GM23248 (cell line): ENCODE measurements at regions not wholly inside any gene's neighbourhood (a gene's known extent, or its start where the extent isn't known, plus 50 kb on each side); places are given as distances from the start of the nearest gene placed in this dataset.

ENCODE experiments used
- DNase-seq: peaks from one replicate; pipeline ENCODE4 v3.0.0-alpha.2; 2015
- H2AFZ ChIP-seq: fragments of 200-600 bp; sonication (generic); 2 replicates; pipeline ENCODE4 v1.6.1; 2016; ENCODE audit warnings: antibody characterized with exemption
- H3F3A ChIP-seq: fragments of 200-600 bp; sonication (generic); 2 replicates; pipeline ENCODE4 v1.6.1; 2016; ENCODE audit warnings: mild to moderate bottlenecking, antibody characterized with exemption, mixed run types; ENCODE audit not compliant: insufficient read depth
- H3K27ac ChIP-seq: fragments of 200-600 bp; sonication (generic); 2 replicates; pipeline ENCODE4 v1.5.1; 2016; ENCODE audit warnings: mild to moderate bottlenecking
- H3K27me3 ChIP-seq: fragments of 200-600 bp; sonication (generic); replicated peaks from 2 replicates; pipeline ENCODE4 v1.6.1; 2016; ENCODE audit warnings: mild to moderate bottlenecking; ENCODE audit not compliant: insufficient read depth
- H3K36me3 ChIP-seq: fragments of 200-600 bp; sonication (generic); 2 replicates; pipeline ENCODE4 v1.6.1; 2016; ENCODE audit warnings: low read depth, mild to moderate bottlenecking
- H3K4me1 ChIP-seq: fragments of 200-600 bp; sonication (generic); 2 replicates; pipeline ENCODE4 v1.6.1; 2016; ENCODE audit warnings: mild to moderate bottlenecking; ENCODE audit not compliant: insufficient read depth
- H3K4me2 ChIP-seq: fragments of 200-600 bp; sonication (generic); one replicate; pipeline ENCODE4 v1.6.1; 2016; ENCODE audit warnings: mild to moderate bottlenecking; ENCODE audit not compliant: unreplicated experiment
- H3K4me3 ChIP-seq: fragments of 200-600 bp; sonication (generic); 2 replicates; pipeline ENCODE4 v1.5.1; 2016; ENCODE audit warnings: mild to moderate bottlenecking
- H3K79me2 ChIP-seq: fragments of 200-600 bp; sonication (generic); 2 replicates; pipeline ENCODE4 v1.6.1; 2016; ENCODE audit warnings: mild to moderate bottlenecking; ENCODE audit not compliant: insufficient read depth
- H3K9ac ChIP-seq: fragments of 200-600 bp; sonication (generic); 2 replicates; pipeline ENCODE4 v1.6.1; 2016; ENCODE audit warnings: mild to moderate bottlenecking
- H3K9me2 ChIP-seq: fragments of 200-600 bp; sonication (generic); 2 replicates; pipeline ENCODE4 v1.6.1; 2016; ENCODE audit warnings: mixed run types, mild to moderate bottlenecking, moderate library complexity; ENCODE audit not compliant: insufficient read depth
- H3K9me3 ChIP-seq: fragments of 200-600 bp; sonication (generic); one replicate; pipeline ENCODE4 v1.6.1; 2017; ENCODE audit warnings: low read depth
- H4K20me1 ChIP-seq: fragments of 200-600 bp; sonication (generic); 2 replicates; pipeline ENCODE4 v1.6.0; 2016; ENCODE audit not compliant: insufficient read depth
- EZH2 ChIP-seq: fragments of 200-600 bp; sonication (generic); IDR thresholded peaks from 2 replicates; pipeline ENCODE4 v1.6.1; 2018; ENCODE audit warnings: antibody characterized with exemption, mild to moderate bottlenecking; ENCODE audit not compliant: insufficient read depth, poor library complexity, severe bottlenecking
- EZH2phosphoT487 ChIP-seq: fragments of 200-600 bp; sonication (generic); IDR thresholded peaks from 2 replicates; pipeline ENCODE4 v1.6.1; 2018; ENCODE audit warnings: antibody characterized with exemption, moderate library complexity, mild to moderate bottlenecking, low read depth; ENCODE audit not compliant: insufficient read depth
- WGBS, 2 experiments: methylation state at CpG; one replicate each; pipeline ENCODE4 v1.1.6; 2015 to 2017; ENCODE audit warnings: low lambda C conversion rate in 2 of 2, low coverage in 1 of 2; ENCODE audit errors: missing lambda C conversion rate in 2 of 2; 5-methylcytosine and 5-hydroxymethylcytosine counted together
- in situ Hi-C: fragments of 300-500 bp; cut with MboI; formaldehyde crosslinking; loops from 2 replicates; pipeline ENCODE4 v1.15.0; 2020

DNA sequence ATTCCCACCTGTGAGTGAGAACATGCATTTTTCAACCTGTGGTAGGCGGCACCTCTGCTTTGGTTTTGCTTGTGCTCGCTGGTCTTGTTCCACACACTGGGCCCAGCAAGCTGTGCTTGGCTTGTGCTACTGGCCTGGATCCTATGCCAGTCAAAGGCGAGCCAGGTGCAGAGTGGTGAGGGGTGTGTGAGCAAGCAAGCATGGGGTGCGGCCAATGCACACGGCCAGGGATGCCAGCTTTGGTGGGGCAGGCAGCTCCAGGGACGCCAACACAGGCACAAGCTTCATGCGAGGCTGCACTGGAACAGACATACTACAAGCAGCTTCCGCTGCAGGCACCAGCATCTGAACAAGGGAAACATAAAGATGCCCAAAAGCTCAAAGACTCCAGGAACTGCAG lies 654.9 kb upstream of the EYS start:
- Histone ChIP-seq H3K27ac (no peak overlapping the region), H3K4me1 (no peaks in the 10 kb centered on the region), H3F3A (no peaks in the 10 kb centered on the region), H3K9me3 (no peaks in the 10 kb centered on the region), H3K4me3 (no peak overlapping the region), H2AFZ (no peak overlapping the region), H3K79me2 (no peaks in the 10 kb centered on the region), H3K27me3 (no peaks in the 10 kb centered on the region), H3K9me2 (no peaks in the 10 kb centered on the region), H3K36me3 (no peaks in the 10 kb centered on the region), H3K9ac (no peak overlapping the region), H3K4me2 (no peak overlapping the region), H4K20me1 (no peaks in the 10 kb centered on the region)
- no peak for TF ChIP-seq EZH2
- no peak for TF ChIP-seq EZH2phosphoT487
- no peak for DNase-seq
- in situ Hi-C loops = no loop called here
- WGBS, 2 experiments = 62 to 65% methylated on average over 8 of the region's 8 CpGs

GRCh38 chr6:66357781-66358180 lies 650.8 kb upstream of the EYS start:
- no peaks in the 10 kb centered on the region for H3K27me3 ChIP-seq
- TF ChIP-seq EZH2 (no peak), EZH2phosphoT487 (no peak)
- H3K9me3 ChIP-seq = no peaks in the 10 kb centered on the region
- in situ Hi-C loops = no loop called here
- DNase-seq = no peak
- H4K20me1 ChIP-seq = no peaks in the 10 kb centered on the region
- H3K27ac ChIP-seq = no peak overlapping the region
- no peaks in the 10 kb centered on the region for H3F3A ChIP-seq
- no peaks in the 10 kb centered on the region for H3K36me3 ChIP-seq
- no peak overlapping the region for H3K4me2 ChIP-seq
- H3K9me2 ChIP-seq = no peaks in the 10 kb centered on the region
- no peaks in the 10 kb centered on the region for H3K79me2 ChIP-seq
- H3K4me1 ChIP-seq = no peaks in the 10 kb centered on the region
- H2AFZ ChIP-seq = no peak overlapping the region
- no peak overlapping the region for H3K9ac ChIP-seq
- no peak overlapping the region for H3K4me3 ChIP-seq

DNA sequence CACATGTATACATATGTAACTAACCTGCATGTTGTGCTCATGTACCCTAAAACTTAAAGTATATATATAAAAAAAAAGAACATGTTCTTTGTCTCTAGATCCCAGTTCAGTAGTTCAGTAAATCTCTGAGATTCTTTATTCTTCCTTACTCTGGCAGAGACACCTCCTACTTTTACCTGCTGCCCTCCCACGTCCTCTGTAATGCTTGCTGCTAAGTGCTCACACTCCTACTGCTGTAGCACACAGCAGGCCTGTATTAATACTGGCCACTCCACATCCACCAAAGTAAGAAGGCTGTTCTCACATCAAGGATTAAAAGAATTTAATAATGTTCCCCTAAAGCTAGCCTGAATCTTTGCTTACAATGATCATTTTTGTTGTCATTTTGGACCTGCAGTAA lies 648.4 kb upstream of the EYS start:
- no peaks in the 10 kb centered on the region for H3K4me1 ChIP-seq
- H3K4me3 ChIP-seq = no peak overlapping the region
- no peaks in the 10 kb centered on the region for H4K20me1 ChIP-seq
- no peaks in the 10 kb centered on the region for H3K36me3 ChIP-seq
- no peaks in the 10 kb centered on the region for H3K27me3 ChIP-seq
- 0 to 4% methylated on average over 1 of the region's 1 CpG for WGBS, 2 experiments
- H3K9me2 ChIP-seq = no peaks in the 10 kb centered on the region
- H3K9me3 ChIP-seq = no peaks in the 10 kb centered on the region
- H3K27ac ChIP-seq = no peak overlapping the region
- no peak overlapping the region for H3K9ac ChIP-seq
- no peak overlapping the region for H3K4me2 ChIP-seq
- no peak for DNase-seq
- no peaks in the 10 kb centered on the region for H3K79me2 ChIP-seq
- no peak overlapping the region for H2AFZ ChIP-seq
- in situ Hi-C loops = no loop called here
- TF ChIP-seq EZH2phosphoT487 (no peak), EZH2 (no peak)
- no peaks in the 10 kb centered on the region for H3F3A ChIP-seq

GRCh38 chr6:66344796-66345195 lies 637.8 kb upstream of the EYS start:
- Histone ChIP-seq H3K4me2 (no peak overlapping the region), H3K9me3 (no peaks in the 10 kb centered on the region), H3K9ac (no peak overlapping the region), H2AFZ (no peak overlapping the region), H4K20me1 (no peaks in the 10 kb centered on the region), H3K9me2 (no peaks in the 10 kb centered on the region), H3K79me2 (no peaks in the 10 kb centered on the region), H3K36me3 (no peaks in the 10 kb centered on the region), H3F3A (no peaks in the 10 kb centered on the region), H3K27ac (no peak overlapping the region), H3K4me1 (no peaks in the 10 kb centered on the region), H3K27me3 (no peaks in the 10 kb centered on the region), H3K4me3 (no peak overlapping the region)
- 1 to 2% methylated on average over 2 of the region's 2 CpGs for WGBS, 2 experiments
- DNase-seq = no peak
- TF ChIP-seq EZH2phosphoT487 (no peak), EZH2 (no peak)
- in situ Hi-C loops = no loop called here

DNA sequence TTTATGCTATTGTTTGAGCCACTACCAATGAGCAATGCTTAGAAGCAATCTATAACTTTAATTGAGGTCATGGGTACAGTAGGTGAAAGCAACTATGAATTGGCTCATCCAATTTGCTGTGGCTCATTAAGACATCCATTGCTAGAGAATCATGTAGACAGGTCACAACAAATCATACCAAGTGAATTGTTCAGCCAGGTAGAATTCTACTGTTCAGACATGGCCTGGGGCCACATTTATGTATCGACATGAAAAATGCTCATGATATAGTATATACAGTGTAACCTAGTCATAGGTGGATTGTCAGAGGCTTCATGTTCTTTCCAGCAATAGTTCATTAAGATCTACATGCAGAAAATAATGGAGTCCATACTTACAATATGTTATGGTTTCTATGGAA lies 633.7 kb upstream of the EYS start:
- Histone ChIP-seq H3K9me2 (no peaks in the 10 kb centered on the region), H3K4me3 (no peak overlapping the region), H3F3A (no peaks in the 10 kb centered on the region), H2AFZ (no peak overlapping the region), H3K4me1 (no peaks in the 10 kb centered on the region), H4K20me1 (no peaks in the 10 kb centered on the region), H3K4me2 (no peak overlapping the region), H3K36me3 (no peaks in the 10 kb centered on the region), H3K9ac (no peak overlapping the region), H3K9me3 (no peaks in the 10 kb centered on the region), H3K27ac (no peak overlapping the region), H3K27me3 (no peaks in the 10 kb centered on the region), H3K79me2 (no peaks in the 10 kb centered on the region)
- TF ChIP-seq EZH2 (no peak), EZH2phosphoT487 (no peak)
- DNase-seq = no peak
- WGBS, 2 experiments = 42 to 43% methylated on average over 1 of the region's 1 CpG
- in situ Hi-C loops = no loop called here
